Neural cell (in vitro differentiated cells): ENCODE measurements at regions not wholly inside any gene's neighbourhood (a gene's known extent, or its start where the extent isn't known, plus 50 kb on each side); places are given as distances from the start of the nearest gene placed in this dataset.

Experiments
- H2AFZ ChIP-seq: fragments of 200-600, 300-800 bp; sonication (generic), shearing (Covaris generic); 2 replicates; pipeline ENCODE4 v1.6.0; 2014; ENCODE audit warnings: low read depth, mild to moderate bottlenecking, antibody characterized with exemption, low read length, moderate library complexity
- H3F3A ChIP-seq: fragments of 200-600 bp; shearing (Covaris generic); 2 replicates; pipeline ENCODE4 v1.6.1; 2016; ENCODE audit warnings: mild to moderate bottlenecking, moderate library complexity, mixed read lengths, antibody characterized with exemption, low read length; ENCODE audit not compliant: insufficient read depth, poor library complexity, severe bottlenecking
- H3K27ac ChIP-seq: fragments of 200-600, 300-800 bp; sonication (generic), shearing (Covaris generic); 2 replicates; pipeline ENCODE4 v1.5.1; 2014; ENCODE audit warnings: mild to moderate bottlenecking, low read length, moderate library complexity
- H3K27me3 ChIP-seq: fragments of 300-800, 200-600 bp; sonication (generic), shearing (Covaris generic); 2 replicates; pipeline ENCODE4 v1.6.0; 2014; ENCODE audit warnings: mild to moderate bottlenecking, low read depth, low read length, moderate library complexity; ENCODE audit not compliant: insufficient read depth
- H3K36me3 ChIP-seq: fragments of 300-800, 200-600 bp; sonication (generic), shearing (Covaris generic); 2 replicates; pipeline ENCODE4 v1.5.1; 2014; ENCODE audit warnings: mild to moderate bottlenecking, antibody characterized with exemption, low read length, moderate library complexity; ENCODE audit not compliant: insufficient read depth
- H3K4me2 ChIP-seq: fragments of 300-800, 200-600 bp; sonication (generic), shearing (Covaris generic); 2 replicates; pipeline ENCODE4 v1.6.0; 2014; ENCODE audit warnings: mild to moderate bottlenecking, low read length
- H3K4me3 ChIP-seq: fragments of 300-800, 200-600 bp; sonication (generic), shearing (Covaris generic); 2 replicates; pipeline ENCODE4 v1.5.1; 2014; ENCODE audit warnings: mild to moderate bottlenecking, low read length, moderate library complexity
- H3K79me2 ChIP-seq: fragments of 200-600 bp; shearing (Covaris generic); replicated peaks from 2 replicates; pipeline ENCODE4 v1.6.0; 2014; ENCODE audit warnings: mild to moderate bottlenecking, low read length, moderate library complexity; ENCODE audit not compliant: insufficient read depth
- H3K9ac ChIP-seq: fragments of 300-800, 200-600 bp; sonication (generic), shearing (Covaris generic); 2 replicates; pipeline ENCODE4 v1.6.1; 2016; ENCODE audit warnings: mild to moderate bottlenecking, low read length, mixed read lengths
- H3K9me2 ChIP-seq: fragments of 200-600 bp; shearing (Covaris generic); 2 replicates; pipeline ENCODE4 v1.6.1; 2016; ENCODE audit warnings: mild to moderate bottlenecking, low read length, mixed read lengths; ENCODE audit not compliant: insufficient read depth
- H3K9me3 ChIP-seq: fragments of 200-600, 300-800 bp; sonication (generic), shearing (Covaris generic); 2 replicates; pipeline ENCODE4 v1.6.1; 2016; ENCODE audit warnings: mild to moderate bottlenecking, mixed run types, low read length, moderate library complexity, mixed read lengths
- H4K20me1 ChIP-seq: fragments of 200-600 bp; shearing (Covaris generic); 2 replicates; pipeline ENCODE4 v1.6.1; 2016; ENCODE audit warnings: mild to moderate bottlenecking, mixed run types; ENCODE audit not compliant: insufficient read depth
- EP300 ChIP-seq: fragments of 450-650 bp; conservative IDR thresholded peaks from 2 replicates; pipeline ENCODE4 v1.6.1; 2014; ENCODE audit warnings: antibody characterized with exemption, mild to moderate bottlenecking, moderate library complexity; ENCODE audit not compliant: poor library complexity, severe bottlenecking
- EZH2 ChIP-seq: fragments of 200-600, 300-800 bp; shearing (Covaris generic), sonication (generic); IDR thresholded peaks from 2 replicates; pipeline ENCODE4 v1.6.1; 2014; ENCODE audit warnings: antibody characterized with exemption, low read length, borderline replicate concordance, mild to moderate bottlenecking; ENCODE audit not compliant: insufficient read depth, poor library complexity, severe bottlenecking
- MXI1 ChIP-seq: fragments of 450-650 bp; conservative IDR thresholded peaks from 2 replicates; pipeline ENCODE4 v1.6.1; 2014; ENCODE audit warnings: antibody characterized with exemption, mild to moderate bottlenecking; ENCODE audit not compliant: poor library complexity, severe bottlenecking
- POLR2AphosphoS5 ChIP-seq: IDR thresholded peaks from 2 replicates; pipeline ENCODE4 v1.6.1; 2012
- RAD21 ChIP-seq: fragments of 450-650 bp; conservative IDR thresholded peaks from 2 replicates; pipeline ENCODE4 v1.6.1; 2014; ENCODE audit warnings: antibody characterized with exemption, mild to moderate bottlenecking, moderate library complexity
- SMC3 ChIP-seq: fragments of 450-650 bp; conservative IDR thresholded peaks from 2 replicates; pipeline ENCODE4 v1.6.1; 2014; ENCODE audit warnings: antibody characterized with exemption, mild to moderate bottlenecking, moderate library complexity; ENCODE audit not compliant: poor library complexity
- TAF1 ChIP-seq: IDR thresholded peaks from 2 replicates; pipeline ENCODE4 v1.6.1; 2012; ENCODE audit warnings: low read depth
- TF ChIP-seq, protein P1 (sequence below): IDR thresholded peaks from 2 replicates; pipeline ENCODE4 v1.6.1; 2012; ENCODE audit warnings: borderline replicate concordance
- TF ChIP-seq, protein P2 (sequence below): fragments of 450-650 bp; IDR thresholded peaks from 2 replicates; pipeline ENCODE4 v1.5.1; 2014; ENCODE audit warnings: antibody characterized with exemption, mild to moderate bottlenecking, moderate library complexity; ENCODE audit not compliant: poor library complexity, severe bottlenecking

DNA sequence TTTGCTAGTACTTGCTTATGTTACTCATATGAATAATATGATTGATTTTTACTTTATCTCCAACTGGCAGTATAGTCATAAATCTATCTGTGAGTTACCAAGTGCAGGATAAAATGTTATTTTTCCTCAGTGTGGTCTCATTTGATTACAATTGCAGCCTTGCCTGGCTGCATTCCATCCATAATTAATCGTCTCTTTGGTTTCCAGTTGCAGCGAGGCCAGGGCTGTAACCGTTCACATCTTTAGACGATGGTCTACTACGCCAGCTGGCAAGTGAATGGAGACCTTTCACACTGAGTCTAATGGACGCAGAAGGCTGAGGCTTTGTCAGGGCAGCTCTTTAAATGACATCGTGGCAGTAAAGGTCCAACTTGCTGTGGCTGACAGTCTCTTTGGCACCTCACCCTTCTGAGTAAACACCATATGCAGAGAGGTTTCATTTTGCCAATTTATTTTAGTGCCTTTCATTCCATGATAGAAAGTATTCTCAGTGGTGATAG is 84.0 kb downstream of the ARL4A start:
- Histone ChIP-seq H3K27me3 (peaks cover 9% of the 10 kb centered on the region), H3K36me3 (no peaks in the 10 kb centered on the region), H3K4me2 (no peak overlapping the region), H3K9me2 (no peaks in the 10 kb centered on the region), H3K9ac (no peak overlapping the region), H3K79me2 (no peaks in the 10 kb centered on the region), H2AFZ (no peak overlapping the region), H4K20me1 (no peaks in the 10 kb centered on the region), H3F3A (no peaks in the 10 kb centered on the region), H3K4me3 (no peak overlapping the region), H3K27ac (no peak overlapping the region), H3K9me3 (no peaks in the 10 kb centered on the region)
- TF ChIP-seq RAD21 (no peak), EZH2 (no peak), POLR2AphosphoS5 (no peak), EP300 (no peak), MXI1 (no peak), SMC3 (no peak), TAF1 (no peak)
- TF ChIP-seq, protein P1, sequence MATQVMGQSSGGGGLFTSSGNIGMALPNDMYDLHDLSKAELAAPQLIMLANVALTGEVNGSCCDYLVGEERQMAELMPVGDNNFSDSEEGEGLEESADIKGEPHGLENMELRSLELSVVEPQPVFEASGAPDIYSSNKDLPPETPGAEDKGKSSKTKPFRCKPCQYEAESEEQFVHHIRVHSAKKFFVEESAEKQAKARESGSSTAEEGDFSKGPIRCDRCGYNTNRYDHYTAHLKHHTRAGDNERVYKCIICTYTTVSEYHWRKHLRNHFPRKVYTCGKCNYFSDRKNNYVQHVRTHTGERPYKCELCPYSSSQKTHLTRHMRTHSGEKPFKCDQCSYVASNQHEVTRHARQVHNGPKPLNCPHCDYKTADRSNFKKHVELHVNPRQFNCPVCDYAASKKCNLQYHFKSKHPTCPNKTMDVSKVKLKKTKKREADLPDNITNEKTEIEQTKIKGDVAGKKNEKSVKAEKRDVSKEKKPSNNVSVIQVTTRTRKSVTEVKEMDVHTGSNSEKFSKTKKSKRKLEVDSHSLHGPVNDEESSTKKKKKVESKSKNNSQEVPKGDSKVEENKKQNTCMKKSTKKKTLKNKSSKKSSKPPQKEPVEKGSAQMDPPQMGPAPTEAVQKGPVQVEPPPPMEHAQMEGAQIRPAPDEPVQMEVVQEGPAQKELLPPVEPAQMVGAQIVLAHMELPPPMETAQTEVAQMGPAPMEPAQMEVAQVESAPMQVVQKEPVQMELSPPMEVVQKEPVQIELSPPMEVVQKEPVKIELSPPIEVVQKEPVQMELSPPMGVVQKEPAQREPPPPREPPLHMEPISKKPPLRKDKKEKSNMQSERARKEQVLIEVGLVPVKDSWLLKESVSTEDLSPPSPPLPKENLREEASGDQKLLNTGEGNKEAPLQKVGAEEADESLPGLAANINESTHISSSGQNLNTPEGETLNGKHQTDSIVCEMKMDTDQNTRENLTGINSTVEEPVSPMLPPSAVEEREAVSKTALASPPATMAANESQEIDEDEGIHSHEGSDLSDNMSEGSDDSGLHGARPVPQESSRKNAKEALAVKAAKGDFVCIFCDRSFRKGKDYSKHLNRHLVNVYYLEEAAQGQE = no peak
- TF ChIP-seq, protein P2, sequence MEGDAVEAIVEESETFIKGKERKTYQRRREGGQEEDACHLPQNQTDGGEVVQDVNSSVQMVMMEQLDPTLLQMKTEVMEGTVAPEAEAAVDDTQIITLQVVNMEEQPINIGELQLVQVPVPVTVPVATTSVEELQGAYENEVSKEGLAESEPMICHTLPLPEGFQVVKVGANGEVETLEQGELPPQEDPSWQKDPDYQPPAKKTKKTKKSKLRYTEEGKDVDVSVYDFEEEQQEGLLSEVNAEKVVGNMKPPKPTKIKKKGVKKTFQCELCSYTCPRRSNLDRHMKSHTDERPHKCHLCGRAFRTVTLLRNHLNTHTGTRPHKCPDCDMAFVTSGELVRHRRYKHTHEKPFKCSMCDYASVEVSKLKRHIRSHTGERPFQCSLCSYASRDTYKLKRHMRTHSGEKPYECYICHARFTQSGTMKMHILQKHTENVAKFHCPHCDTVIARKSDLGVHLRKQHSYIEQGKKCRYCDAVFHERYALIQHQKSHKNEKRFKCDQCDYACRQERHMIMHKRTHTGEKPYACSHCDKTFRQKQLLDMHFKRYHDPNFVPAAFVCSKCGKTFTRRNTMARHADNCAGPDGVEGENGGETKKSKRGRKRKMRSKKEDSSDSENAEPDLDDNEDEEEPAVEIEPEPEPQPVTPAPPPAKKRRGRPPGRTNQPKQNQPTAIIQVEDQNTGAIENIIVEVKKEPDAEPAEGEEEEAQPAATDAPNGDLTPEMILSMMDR = no peak

DNA sequence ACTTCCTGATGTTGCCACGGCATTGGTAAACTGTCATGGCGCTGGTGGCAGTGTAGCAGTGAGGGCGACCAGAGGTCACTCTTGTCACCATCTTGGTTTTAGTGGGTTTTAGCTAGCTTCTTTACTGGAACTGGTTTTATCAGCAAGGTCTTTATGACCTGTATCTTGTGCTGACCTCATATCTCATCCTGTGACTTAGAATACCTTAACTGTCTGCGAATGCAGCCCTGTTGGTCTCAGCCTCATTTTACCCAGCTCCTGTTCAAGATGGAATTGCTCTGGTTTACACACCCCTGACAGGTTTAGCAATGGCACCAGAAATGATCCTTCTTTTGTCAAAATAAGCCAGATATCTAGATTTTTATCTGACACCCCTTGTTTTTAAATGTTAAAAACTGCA is 85.3 kb downstream of the ARL4A start:
- no peaks in the 10 kb centered on the region for H4K20me1 ChIP-seq
- no peak overlapping the region for H3K9ac ChIP-seq
- TF ChIP-seq, protein P1 = no peak
- no peak for TF ChIP-seq SMC3
- TF ChIP-seq MXI1 = no peak
- no peak for TF ChIP-seq EP300
- TF ChIP-seq TAF1 = no peak
- TF ChIP-seq, protein P2 = no peak
- no peak for TF ChIP-seq RAD21
- TF ChIP-seq EZH2 = no peak
- TF ChIP-seq POLR2AphosphoS5 = no peak
- no peaks in the 10 kb centered on the region for H3K79me2 ChIP-seq
- no peaks in the 10 kb centered on the region for H3K9me3 ChIP-seq
- no peaks in the 10 kb centered on the region for H3K9me2 ChIP-seq
- H3K4me3 ChIP-seq = no peak overlapping the region
- H3K36me3 ChIP-seq = no peaks in the 10 kb centered on the region
- H3K27me3 ChIP-seq = peaks cover 4% of the 10 kb centered on the region
- H3K4me2 ChIP-seq = no peak overlapping the region
- no peak overlapping the region for H2AFZ ChIP-seq
- no peak overlapping the region for H3K27ac ChIP-seq
- no peaks in the 10 kb centered on the region for H3F3A ChIP-seq
